IPS-18c (cell line): ENCODE measurements at regions not wholly inside any gene's neighbourhood (a gene's known extent, or its start where the extent isn't known, plus 50 kb on each side); places are given as distances from the start of the nearest gene placed in this dataset.

ENCODE experiments used
- H3K4me3 ChIP-seq: 2 replicates; pipeline ENCODE4 v1.7.0; 2013; ENCODE audit warnings: low read depth, mild to moderate bottlenecking, low read length, moderate library complexity; ENCODE audit not compliant: insufficient read depth
- H3K9me3 ChIP-seq: one replicate; pipeline ENCODE4 v1.6.1; 2013; ENCODE audit warnings: mild to moderate bottlenecking, low read length, moderate library complexity; ENCODE audit not compliant: control insufficient read depth, insufficient read depth

GRCh38 chr10:108684431-108684830, 1238.9 kb downstream of the XPNPEP1 start:
- H3K4me3 ChIP-seq = no peak overlapping the region
- H3K9me3 ChIP-seq = no peaks in the 10 kb centered on the region

GRCh38 chr10:108673741-108674140, 1249.6 kb downstream of the XPNPEP1 start:
- H3K9me3 ChIP-seq = no peaks in the 10 kb centered on the region
- H3K4me3 ChIP-seq = no peak overlapping the region

GRCh38 chr10:108663587-108663986, 1259.7 kb downstream of the XPNPEP1 start:
- Histone ChIP-seq H3K4me3 (no peak overlapping the region), H3K9me3 (no peaks in the 10 kb centered on the region)

- no peak overlapping the region for H3K4me3 ChIP-seq
- H3K9me3 ChIP-seq = no peaks in the 10 kb centered on the region
These were observed 1260.3 kb downstream of the XPNPEP1 start for GRCh38 chr10:108662975-108663374.

GRCh38 chr10:108655057-108655456, 1268.3 kb downstream of the XPNPEP1 start:
- no peaks in the 10 kb centered on the region for H3K9me3 ChIP-seq

GRCh38 chr10:108653531-108653930, 1269.8 kb downstream of the XPNPEP1 start:
- Histone ChIP-seq H3K9me3 (no peaks in the 10 kb centered on the region), H3K4me3 (no peak overlapping the region)

More at GRCh38 chr10:108655057-108655456, 1268.3 kb downstream of the XPNPEP1 start:
- H3K4me3 ChIP-seq = no peak overlapping the region

- Histone ChIP-seq H3K4me3 (no peak overlapping the region), H3K9me3 (no peaks in the 10 kb centered on the region)
These were observed 1284.3 kb downstream of the XPNPEP1 start for GRCh38 chr10:108639010-108639409.

GRCh38 chr10:108638225-108638624, 1285.1 kb downstream of the XPNPEP1 start:
- Histone ChIP-seq H3K4me3 (no peak overlapping the region), H3K9me3 (no peaks in the 10 kb centered on the region)

- no peaks in the 10 kb centered on the region for H3K9me3 ChIP-seq
- H3K4me3 ChIP-seq = no peak overlapping the region
These were observed 1290.3 kb downstream of the XPNPEP1 start for GRCh38 chr10:108633046-108633445.

- Histone ChIP-seq H3K9me3 (no peaks in the 10 kb centered on the region), H3K4me3 (no peak overlapping the region)
These were observed 1291.2 kb downstream of the XPNPEP1 start for GRCh38 chr10:108632144-108632543.

- H3K4me3 ChIP-seq = no peak overlapping the region
- H3K9me3 ChIP-seq = no peaks in the 10 kb centered on the region
These were observed 1292.0 kb downstream of the XPNPEP1 start for GRCh38 chr10:108631332-108631731.

GRCh38 chr10:108629834-108630233, 1293.5 kb downstream of the XPNPEP1 start:
- Histone ChIP-seq H3K4me3 (no peak overlapping the region), H3K9me3 (no peaks in the 10 kb centered on the region)

GRCh38 chr10:108624052-108624451, 1299.3 kb downstream of the XPNPEP1 start:
- Histone ChIP-seq H3K9me3 (no peaks in the 10 kb centered on the region), H3K4me3 (no peak overlapping the region)

- Histone ChIP-seq H3K4me3 (no peak overlapping the region), H3K9me3 (no peaks in the 10 kb centered on the region)
These were observed 1302.3 kb downstream of the XPNPEP1 start for GRCh38 chr10:108620821-108621534.

GRCh38 chr10:108616559-108617285, 1306.6 kb downstream of the XPNPEP1 start:
- H3K4me3 ChIP-seq = no peak overlapping the region
- H3K9me3 ChIP-seq = no peaks in the 10 kb centered on the region

GRCh38 chr10:108615576-108616320, 1307.6 kb downstream of the XPNPEP1 start:
- Histone ChIP-seq H3K4me3 (no peak overlapping the region), H3K9me3 (no peaks in the 10 kb centered on the region)

- no peak overlapping the region for H3K4me3 ChIP-seq
These were observed 1310.8 kb downstream of the XPNPEP1 start for GRCh38 chr10:108612485-108612884.

GRCh38 chr10:108608860-108609259, 1314.5 kb downstream of the XPNPEP1 start:
- Histone ChIP-seq H3K4me3 (no peak overlapping the region), H3K9me3 (no peaks in the 10 kb centered on the region)

More at GRCh38 chr10:108612485-108612884, 1310.8 kb downstream of the XPNPEP1 start:
- H3K9me3 ChIP-seq = no peaks in the 10 kb centered on the region
